IMR-90 (cell line): ENCODE measurements at regions not wholly inside any gene's neighbourhood (a gene's known extent, or its start where the extent isn't known, plus 50 kb on each side); places are given as distances from the start of the nearest gene placed in this dataset.

ENCODE experiments used
- ATAC-seq: fragments of 200-7000 bp; cut with Tn5 transposase; 2 replicates; pipeline ENCODE4 v1.9.1; 2020; ENCODE audit warnings: low read depth, mild to moderate bottlenecking, moderate library complexity
- BruUV-seq: library from RNA; stranded (reverse); fragments of 400-500 nt; replicated peaks from 2 replicates; lab custom pipeline; 2021; lab: Mats Ljungman, UMichigan
- CTCF ChIA-PET: fragments of 300-600 bp; formaldehyde crosslinking; extraction: SDS; loops from one replicate; lab custom pipeline; 2021; ENCODE audit warnings: antibody characterized with exemption; lab: Yijun Ruan, JAX
- POLR2A ChIA-PET: fragments of 300-600 bp; sonication (Branson Sonifier 250); formaldehyde crosslinking; loops from one replicate; lab custom pipeline; 2022; ENCODE audit warnings: antibody characterized with exemption; ENCODE audit not compliant: unreplicated experiment; lab: Charles Lee
- DNase-seq: peaks from one replicate; pipeline ENCODE4 v3.0.0; 2013
- H2AFZ ChIP-seq: replicated peaks from 2 replicates; pipeline ENCODE3; 2013; ENCODE audit warnings: low read length, mild to moderate bottlenecking; ENCODE audit not compliant: poor library complexity
- H2AK5ac ChIP-seq: 2 replicates; pipeline ENCODE4 v1.6.1; 2013; ENCODE audit warnings: low read depth, low read length, inconsistent platforms
- H2AK9ac ChIP-seq: replicated peaks from 2 replicates; pipeline ENCODE3; 2013; ENCODE audit warnings: mild to moderate bottlenecking, low read depth, low read length, moderate library complexity; ENCODE audit not compliant: poor library complexity
- H2BK120ac ChIP-seq: 2 replicates; pipeline ENCODE4 v1.6.1; 2013; ENCODE audit warnings: low read depth, low read length, inconsistent platforms
- H2BK15ac ChIP-seq: 3 replicates; pipeline ENCODE4 v1.6.1; 2013; ENCODE audit warnings: low read depth, low read length, inconsistent platforms
- H2BK20ac ChIP-seq: 2 replicates; pipeline ENCODE4 v1.6.1; 2013; ENCODE audit warnings: low read depth, mild to moderate bottlenecking, inconsistent platforms, low read length, moderate library complexity
- H2BK5ac ChIP-seq: 2 replicates; pipeline ENCODE4 v1.6.1; 2013; ENCODE audit warnings: mild to moderate bottlenecking, low read depth, low read length, inconsistent platforms; ENCODE audit not compliant: poor library complexity, severe bottlenecking
- H3K14ac ChIP-seq: replicated peaks from 2 replicates; pipeline ENCODE4 v1.6.1; 2013; ENCODE audit warnings: low read depth, low read length, inconsistent platforms
- H3K18ac ChIP-seq: 2 replicates; pipeline ENCODE4 v1.6.1; 2013; ENCODE audit warnings: low read depth, low read length, control low read depth
- H3K23ac ChIP-seq: 2 replicates; pipeline ENCODE4 v1.6.1; 2013; ENCODE audit warnings: low read depth, low read length, inconsistent platforms
- H3K27ac ChIP-seq: 2 replicates; pipeline ENCODE4 v1.5.1; 2013; ENCODE audit warnings: mild to moderate bottlenecking, control low read depth, low read length; ENCODE audit not compliant: insufficient read depth
- H3K27me3 ChIP-seq: 2 replicates; pipeline ENCODE4 v1.6.1; 2013; ENCODE audit warnings: low read length; ENCODE audit not compliant: control insufficient read depth, insufficient read depth
- H3K36me3 ChIP-seq: 2 replicates; pipeline ENCODE4 v1.6.1; 2013; ENCODE audit warnings: low read length, mixed read lengths; ENCODE audit not compliant: control insufficient read depth, insufficient read depth
- H3K4ac ChIP-seq: 2 replicates; pipeline ENCODE4 v1.6.1; 2013; ENCODE audit warnings: low read depth, low read length, inconsistent platforms
- H3K4me1 ChIP-seq: 2 replicates; pipeline ENCODE4 v1.6.1; 2013; ENCODE audit warnings: low read length, mixed read lengths; ENCODE audit not compliant: control insufficient read depth, insufficient read depth
- H3K4me2 ChIP-seq: 2 replicates; pipeline ENCODE4 v1.6.1; 2013; ENCODE audit warnings: low read depth, mild to moderate bottlenecking, control low read depth, low read length, moderate library complexity
- H3K4me3 ChIP-seq: 2 replicates; pipeline ENCODE4 v1.5.1; 2013; ENCODE audit warnings: low read depth, mild to moderate bottlenecking, control low read depth, low read length, moderate library complexity; ENCODE audit not compliant: insufficient read depth
- H3K56ac ChIP-seq: 2 replicates; pipeline ENCODE4 v1.6.1; 2013; ENCODE audit warnings: low read length, inconsistent platforms; ENCODE audit not compliant: insufficient read depth; ENCODE audit errors: extremely low read depth
- H3K79me1 ChIP-seq, 2 experiments: 2 replicates each; pipeline ENCODE4 v1.6.1; 2013; ENCODE audit warnings: low read length in 2 of 2, inconsistent platforms in 1 of 2, low read depth in 1 of 2
- H3K9ac ChIP-seq: 2 replicates; pipeline ENCODE4 v1.6.1; 2013; ENCODE audit warnings: low read depth, low read length, control low read depth
- H3K9me1 ChIP-seq: 2 replicates; pipeline ENCODE4 v1.6.1; 2013; ENCODE audit warnings: low read length, inconsistent platforms; ENCODE audit not compliant: insufficient read depth
- H3K9me3 ChIP-seq: 2 replicates; pipeline ENCODE4 v1.6.1; 2013; ENCODE audit warnings: low read length; ENCODE audit not compliant: control insufficient read depth, insufficient read depth
- H4K20me1 ChIP-seq: 2 replicates; pipeline ENCODE4 v1.6.1; 2013; ENCODE audit warnings: low read length, inconsistent platforms; ENCODE audit not compliant: insufficient read depth
- H4K5ac ChIP-seq: 2 replicates; pipeline ENCODE4 v1.6.1; 2013; ENCODE audit warnings: mild to moderate bottlenecking, low read depth, low read length, control low read depth
- H4K8ac ChIP-seq, 2 experiments: 2 replicates each; pipeline ENCODE4 v1.6.1; 2013; ENCODE audit warnings: low read depth in 2 of 2, low read length in 2 of 2, control low read depth in 1 of 2, inconsistent platforms in 1 of 2
- H4K91ac ChIP-seq: 2 replicates; pipeline ENCODE4 v1.6.1; 2013; ENCODE audit warnings: low read depth, low read length, inconsistent platforms; ENCODE audit not compliant: insufficient read depth
- BHLHE40 ChIP-seq: fragments of 150-350 bp; IDR thresholded peaks from 2 replicates; pipeline ENCODE4 v1.6.1; 2016; ENCODE audit warnings: mild to moderate bottlenecking, low read depth, low read length
- CEBPB ChIP-seq: IDR thresholded peaks from 2 replicates; pipeline ENCODE4 v1.6.1; 2012; ENCODE audit warnings: low read depth, low read length, improper control_type of control experiment
- CHD1 ChIP-seq: IDR thresholded peaks from 2 replicates; pipeline ENCODE4 v1.6.1; 2012; ENCODE audit warnings: low read depth, low read length, improper control_type of control experiment
- CTCF ChIP-seq: conservative IDR thresholded peaks from 2 replicates; pipeline ENCODE4 v1.5.1; 2012; ENCODE audit warnings: mild to moderate bottlenecking, low read depth, low read length, improper control_type of control experiment
- ELK1 ChIP-seq: fragments of 150-350 bp; IDR thresholded peaks from 2 replicates; pipeline ENCODE4 v1.6.1; 2016; ENCODE audit warnings: low read depth, mild to moderate bottlenecking, low read length, moderate library complexity, borderline replicate concordance
- FOS ChIP-seq: fragments of 150-350 bp; IDR thresholded peaks from 2 replicates; pipeline ENCODE4 v1.6.1; 2016; ENCODE audit warnings: low read depth, low read length
- MAFK ChIP-seq: IDR thresholded peaks from 2 replicates; pipeline ENCODE4 v1.6.1; 2012; ENCODE audit warnings: low read depth, low read length, improper control_type of control experiment
- MAZ ChIP-seq: IDR thresholded peaks from 2 replicates; pipeline ENCODE4 v1.6.1; 2012; ENCODE audit warnings: low read depth, mild to moderate bottlenecking, low read length, improper control_type of control experiment, moderate library complexity, borderline replicate concordance
- MXI1 ChIP-seq: IDR thresholded peaks from 2 replicates; pipeline ENCODE4 v1.6.1; 2012; ENCODE audit warnings: low read depth, mild to moderate bottlenecking, low read length, moderate library complexity, borderline replicate concordance
- NFE2L2 ChIP-seq: fragments of 150-350 bp; IDR thresholded peaks from 2 replicates; pipeline ENCODE4 v1.6.1; 2016; ENCODE audit warnings: low read depth, mild to moderate bottlenecking, low read length
- POLR2A ChIP-seq: IDR thresholded peaks from 2 replicates; pipeline ENCODE4 v1.6.1; 2012; ENCODE audit warnings: mild to moderate bottlenecking, low read depth, low read length
- RAD21 ChIP-seq: IDR thresholded peaks from 2 replicates; pipeline ENCODE4 v1.6.1; 2012; ENCODE audit warnings: low read length, improper control_type of control experiment
- RCOR1 ChIP-seq: IDR thresholded peaks from 2 replicates; pipeline ENCODE4 v1.6.1; 2012; ENCODE audit warnings: mild to moderate bottlenecking, low read length, improper control_type of control experiment; ENCODE audit not compliant: insufficient replicate concordance
- RFX5 ChIP-seq: IDR thresholded peaks from 2 replicates; pipeline ENCODE4 v1.8.0; 2012; ENCODE audit warnings: low read depth, mild to moderate bottlenecking, low read length, moderate library complexity
- SMC3 ChIP-seq: fragments of 150-350 bp; IDR thresholded peaks from 2 replicates; pipeline ENCODE4 v1.6.1; 2016; ENCODE audit warnings: low read depth, mild to moderate bottlenecking, antibody characterized with exemption, low read length, moderate library complexity
- USF2 ChIP-seq: fragments of 150-350 bp; IDR thresholded peaks from 2 replicates; pipeline ENCODE4 v1.6.1; 2017; ENCODE audit warnings: mild to moderate bottlenecking, antibody characterized with exemption, low read length, low read depth
- WGBS, 2 experiments: methylation state at CpG; one replicate each; pipeline versions ENCODE4 v1.1.5 to v1.1.7; 2013; ENCODE audit warnings: missing lambda C conversion rate in 2 of 2; ENCODE audit not compliant: insufficient read length in 1 of 2; ENCODE audit errors: extremely low coverage in 2 of 2; 5-methylcytosine and 5-hydroxymethylcytosine counted together
- dilution Hi-C: fragments of 300-500 bp; cut with HindIII; formaldehyde crosslinking; loops from one replicate; pipeline ENCODE4 v1.14.3; 2018; ENCODE audit warnings: low sequenced_read_pairs; ENCODE audit not compliant: unreplicated experiment
- in situ Hi-C: fragments of 300-500 bp; cut with MboI; formaldehyde crosslinking; loops from 3 replicates; pipeline ENCODE4 v1.14.3; 2019; ENCODE audit warnings: low sequenced_read_pairs, inconsistent platforms, mixed read lengths
- intact Hi-C: fragments of 100-400 bp; cut with micrococcal nuclease; formaldehyde crosslinking; loops from 2 replicates; pipeline ENCODE4 v1.10.0; 2022

- Histone ChIP-seq H3K14ac (no peak overlapping the region), H3K27ac (no peak overlapping the region), H2BK15ac (no peak overlapping the region), H2AFZ (no peak overlapping the region), H4K5ac (no peak overlapping the region), H3K18ac (no peak overlapping the region), H3K56ac (no peak overlapping the region), H3K9ac (no peak overlapping the region), H3K4me2 (no peak overlapping the region), H2BK5ac (no peak overlapping the region), H2BK120ac (no peak overlapping the region), H2AK9ac (no peak overlapping the region), H3K9me1 (no peaks in the 10 kb centered on the region), H3K9me3 (no peaks in the 10 kb centered on the region), H3K79me1 (no peaks in the 10 kb centered on the region), H2AK5ac (no peak overlapping the region), H2BK20ac (no peak overlapping the region), H4K91ac (no peak overlapping the region), H3K27me3 (peaks cover 65% of the 10 kb centered on the region), H4K20me1 (no peaks in the 10 kb centered on the region), H3K23ac (no peak overlapping the region), H3K4ac (no peak overlapping the region), H4K8ac (no peak overlapping the region), H3K36me3 (no peaks in the 10 kb centered on the region), H3K4me1 (no peaks in the 10 kb centered on the region), H3K4me3 (no peak overlapping the region)
- POLR2A ChIA-PET, result no interaction called here
- no TSS peak for BruUV-seq
- in situ Hi-C loops (no loop called here), dilution Hi-C loops (no loop called here), intact Hi-C loops (no loop called here)
- 26% methylated on average over 7 of the region's 28 CpGs; no CpG with 5 or more reads in 1 of the 2 experiments for WGBS, 2 experiments
- no peak for DNase-seq
- no peak for ATAC-seq
- CTCF ChIA-PET, result no interaction called here
- TF ChIP-seq RAD21 (no peak), CEBPB (no peak), RFX5 (no peak), RCOR1 (no peak), FOS (no peak), CHD1 (no peak), CTCF (no peak), SMC3 (no peak), NFE2L2 (no peak), ELK1 (no peak), USF2 (no peak), BHLHE40 (no peak), POLR2A (no peak), MAZ (no peak), MXI1 (no peak), MAFK (no peak)
Measured at GRCh38 chr1:22350924-22351767, 100.5 kb upstream of the ZBTB40 start.
